HepG2 (cell line): ENCODE measurements at regions not wholly inside any gene's neighbourhood (a gene's known extent, or its start where the extent isn't known, plus 50 kb on each side); places are given as distances from the start of the nearest gene placed in this dataset.

ENCODE experiments used
- BCL6 ChIP-seq: IDR thresholded peaks from 2 replicates; pipeline ENCODE4 v1.6.1; 2016; ENCODE audit warnings: missing genetic modification reagents, missing compliant biosample characterization
- HNRNPL ChIP-seq: fragments of 200-400 bp; formaldehyde crosslinking; IDR thresholded peaks from 2 replicates; pipeline ENCODE4 v1.6.1; 2017; ENCODE audit warnings: mild to moderate bottlenecking, low read depth, low read length
- ISX ChIP-seq: sonication (generic); formaldehyde crosslinking; conservative IDR thresholded peaks from 2 replicates; pipeline ENCODE4 v1.5.0; 2020; ENCODE audit warnings: missing genetic modification reagents
- NFKB2 ChIP-seq: sonication (generic); formaldehyde crosslinking; IDR thresholded peaks from 2 replicates; pipeline ENCODE4 v1.4.0; 2020; ENCODE audit warnings: missing genetic modification reagents, borderline replicate concordance
- SP5 ChIP-seq: IDR thresholded peaks from 2 replicates; pipeline ENCODE4 v1.6.1; 2016; ENCODE audit warnings: low read depth, borderline replicate concordance
- TBP ChIP-seq: sonication (generic); formaldehyde crosslinking; IDR thresholded peaks from 2 replicates; pipeline ENCODE4 v1.5.0; 2020; ENCODE audit warnings: missing genetic modification reagents
- THAP11 ChIP-seq: IDR thresholded peaks from 2 replicates; pipeline ENCODE4 v1.6.1; 2016; ENCODE audit warnings: missing biosample characterization, missing genetic modification reagents
- ZNF326 ChIP-seq: sonication (generic); formaldehyde crosslinking; IDR thresholded peaks from 2 replicates; pipeline ENCODE4 v1.4.0; 2020; ENCODE audit warnings: missing genetic modification reagents, borderline replicate concordance
- ZNF329 ChIP-seq: sonication (generic); formaldehyde crosslinking; IDR thresholded peaks from 2 replicates; pipeline ENCODE4 v1.9.0; 2021; ENCODE audit warnings: low read depth, mild to moderate bottlenecking, missing genetic modification reagents
- ZNF569 ChIP-seq: sonication (generic); formaldehyde crosslinking; IDR thresholded peaks from 2 replicates; pipeline ENCODE4 v1.5.0; 2020; ENCODE audit warnings: mild to moderate bottlenecking, missing genetic modification reagents, moderate library complexity, borderline replicate concordance
- ZNF615 ChIP-seq: sonication (generic); formaldehyde crosslinking; IDR thresholded peaks from 2 replicates; pipeline ENCODE4 v1.5.0; 2020; ENCODE audit warnings: mild to moderate bottlenecking, missing genetic modification reagents, borderline replicate concordance
- TF ChIP-seq, protein P1 (sequence below): sonication (generic); formaldehyde crosslinking; IDR thresholded peaks from 2 replicates; pipeline ENCODE4 v1.4.0; 2020; ENCODE audit warnings: missing genetic modification reagents
- TF ChIP-seq, protein P2 (sequence below): sonication (generic); formaldehyde crosslinking; IDR thresholded peaks from 2 replicates; pipeline ENCODE4 v1.4.0; 2020; ENCODE audit warnings: mild to moderate bottlenecking, low read depth, missing genetic modification reagents
- TF ChIP-seq, protein P3 (sequence below): sonication (generic); formaldehyde crosslinking; conservative IDR thresholded peaks from 2 replicates; pipeline ENCODE4 v1.4.0; 2020; ENCODE audit warnings: missing genetic modification reagents
- TF ChIP-seq, protein P4 (sequence below): sonication (generic); formaldehyde crosslinking; IDR thresholded peaks from 2 replicates; pipeline ENCODE4 v1.4.0; 2020; ENCODE audit warnings: mild to moderate bottlenecking, missing genetic modification reagents, borderline replicate concordance
- TF ChIP-seq, protein P5 (sequence below): sonication (generic); formaldehyde crosslinking; IDR thresholded peaks from 2 replicates; pipeline ENCODE4 v1.5.0; 2020; ENCODE audit warnings: mild to moderate bottlenecking, missing genetic modification reagents, borderline replicate concordance

DNA sequence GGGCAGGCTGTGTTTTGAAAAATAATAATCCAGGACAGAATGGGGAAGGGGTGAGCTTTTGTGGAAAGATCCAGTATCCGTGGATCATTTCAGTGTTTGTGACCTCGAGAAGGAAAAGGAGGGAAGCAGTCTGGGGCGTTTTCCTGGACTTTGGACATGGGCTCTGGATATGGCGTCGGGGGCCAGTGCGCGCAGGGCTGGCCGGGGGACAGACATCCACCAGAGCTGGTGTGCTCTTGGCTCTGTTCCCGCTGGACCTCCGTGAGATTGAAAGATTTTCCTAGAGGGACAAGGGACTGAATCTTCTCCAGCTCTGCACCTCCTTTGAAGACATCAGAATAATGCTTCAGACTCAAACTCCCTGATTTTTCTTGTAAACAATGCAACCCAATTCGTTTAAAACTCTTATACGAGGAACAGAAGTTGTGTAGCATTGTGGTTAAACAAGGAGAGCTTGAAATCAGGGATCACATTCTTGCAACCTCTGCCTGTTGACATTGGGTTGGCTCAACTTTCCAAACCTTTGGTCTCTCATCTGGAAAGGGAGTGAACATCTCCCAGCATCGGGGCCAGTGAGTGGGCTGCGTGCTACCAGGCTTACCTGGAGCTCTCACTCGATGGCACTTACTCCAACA is 75.9 kb downstream of the C16orf95 start (continued):
- TF ChIP-seq, protein P1, sequence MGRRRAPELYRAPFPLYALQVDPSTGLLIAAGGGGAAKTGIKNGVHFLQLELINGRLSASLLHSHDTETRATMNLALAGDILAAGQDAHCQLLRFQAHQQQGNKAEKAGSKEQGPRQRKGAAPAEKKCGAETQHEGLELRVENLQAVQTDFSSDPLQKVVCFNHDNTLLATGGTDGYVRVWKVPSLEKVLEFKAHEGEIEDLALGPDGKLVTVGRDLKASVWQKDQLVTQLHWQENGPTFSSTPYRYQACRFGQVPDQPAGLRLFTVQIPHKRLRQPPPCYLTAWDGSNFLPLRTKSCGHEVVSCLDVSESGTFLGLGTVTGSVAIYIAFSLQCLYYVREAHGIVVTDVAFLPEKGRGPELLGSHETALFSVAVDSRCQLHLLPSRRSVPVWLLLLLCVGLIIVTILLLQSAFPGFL, result no peak
- TF ChIP-seq TBP (CRISPR knock-in tag), result no peak
- TF ChIP-seq, protein P2, sequence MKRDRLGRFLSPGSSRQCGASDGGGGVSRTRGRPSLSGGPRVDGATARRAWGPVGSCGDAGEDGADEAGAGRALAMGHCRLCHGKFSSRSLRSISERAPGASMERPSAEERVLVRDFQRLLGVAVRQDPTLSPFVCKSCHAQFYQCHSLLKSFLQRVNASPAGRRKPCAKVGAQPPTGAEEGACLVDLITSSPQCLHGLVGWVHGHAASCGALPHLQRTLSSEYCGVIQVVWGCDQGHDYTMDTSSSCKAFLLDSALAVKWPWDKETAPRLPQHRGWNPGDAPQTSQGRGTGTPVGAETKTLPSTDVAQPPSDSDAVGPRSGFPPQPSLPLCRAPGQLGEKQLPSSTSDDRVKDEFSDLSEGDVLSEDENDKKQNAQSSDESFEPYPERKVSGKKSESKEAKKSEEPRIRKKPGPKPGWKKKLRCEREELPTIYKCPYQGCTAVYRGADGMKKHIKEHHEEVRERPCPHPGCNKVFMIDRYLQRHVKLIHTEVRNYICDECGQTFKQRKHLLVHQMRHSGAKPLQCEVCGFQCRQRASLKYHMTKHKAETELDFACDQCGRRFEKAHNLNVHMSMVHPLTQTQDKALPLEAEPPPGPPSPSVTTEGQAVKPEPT (CRISPR knock-in tag), result no peak
- 0 out of 2 replicates have a peak, but pooled peaks have one; percentile 35 for TF ChIP-seq ZNF329 (CRISPR knock-in tag)
- TF ChIP-seq SP5 (CRISPR knock-in tag), result peak; percentile 33; the same call in 1 of the 2 replicates
- TF ChIP-seq, protein P3, sequence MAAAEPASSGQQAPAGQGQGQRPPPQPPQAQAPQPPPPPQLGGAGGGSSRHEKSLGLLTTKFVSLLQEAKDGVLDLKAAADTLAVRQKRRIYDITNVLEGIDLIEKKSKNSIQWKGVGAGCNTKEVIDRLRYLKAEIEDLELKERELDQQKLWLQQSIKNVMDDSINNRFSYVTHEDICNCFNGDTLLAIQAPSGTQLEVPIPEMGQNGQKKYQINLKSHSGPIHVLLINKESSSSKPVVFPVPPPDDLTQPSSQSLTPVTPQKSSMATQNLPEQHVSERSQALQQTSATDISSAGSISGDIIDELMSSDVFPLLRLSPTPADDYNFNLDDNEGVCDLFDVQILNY (CRISPR knock-in tag), result no peak
- TF ChIP-seq ISX, result no peak
- TF ChIP-seq ZNF569, result no peak
- TF ChIP-seq NFKB2, result peak; percentile 85; the same call in 1 of the 2 replicates
- no peak for TF ChIP-seq ZNF326 (CRISPR knock-in tag)
- no peak for TF ChIP-seq HNRNPL
- peak; percentile 22; the same call in 1 of the 2 replicates for TF ChIP-seq THAP11 (CRISPR knock-in tag)
- peak; percentile 41; the same call in 1 of the 2 replicates for TF ChIP-seq BCL6 (CRISPR knock-in tag)
- TF ChIP-seq, protein P4, sequence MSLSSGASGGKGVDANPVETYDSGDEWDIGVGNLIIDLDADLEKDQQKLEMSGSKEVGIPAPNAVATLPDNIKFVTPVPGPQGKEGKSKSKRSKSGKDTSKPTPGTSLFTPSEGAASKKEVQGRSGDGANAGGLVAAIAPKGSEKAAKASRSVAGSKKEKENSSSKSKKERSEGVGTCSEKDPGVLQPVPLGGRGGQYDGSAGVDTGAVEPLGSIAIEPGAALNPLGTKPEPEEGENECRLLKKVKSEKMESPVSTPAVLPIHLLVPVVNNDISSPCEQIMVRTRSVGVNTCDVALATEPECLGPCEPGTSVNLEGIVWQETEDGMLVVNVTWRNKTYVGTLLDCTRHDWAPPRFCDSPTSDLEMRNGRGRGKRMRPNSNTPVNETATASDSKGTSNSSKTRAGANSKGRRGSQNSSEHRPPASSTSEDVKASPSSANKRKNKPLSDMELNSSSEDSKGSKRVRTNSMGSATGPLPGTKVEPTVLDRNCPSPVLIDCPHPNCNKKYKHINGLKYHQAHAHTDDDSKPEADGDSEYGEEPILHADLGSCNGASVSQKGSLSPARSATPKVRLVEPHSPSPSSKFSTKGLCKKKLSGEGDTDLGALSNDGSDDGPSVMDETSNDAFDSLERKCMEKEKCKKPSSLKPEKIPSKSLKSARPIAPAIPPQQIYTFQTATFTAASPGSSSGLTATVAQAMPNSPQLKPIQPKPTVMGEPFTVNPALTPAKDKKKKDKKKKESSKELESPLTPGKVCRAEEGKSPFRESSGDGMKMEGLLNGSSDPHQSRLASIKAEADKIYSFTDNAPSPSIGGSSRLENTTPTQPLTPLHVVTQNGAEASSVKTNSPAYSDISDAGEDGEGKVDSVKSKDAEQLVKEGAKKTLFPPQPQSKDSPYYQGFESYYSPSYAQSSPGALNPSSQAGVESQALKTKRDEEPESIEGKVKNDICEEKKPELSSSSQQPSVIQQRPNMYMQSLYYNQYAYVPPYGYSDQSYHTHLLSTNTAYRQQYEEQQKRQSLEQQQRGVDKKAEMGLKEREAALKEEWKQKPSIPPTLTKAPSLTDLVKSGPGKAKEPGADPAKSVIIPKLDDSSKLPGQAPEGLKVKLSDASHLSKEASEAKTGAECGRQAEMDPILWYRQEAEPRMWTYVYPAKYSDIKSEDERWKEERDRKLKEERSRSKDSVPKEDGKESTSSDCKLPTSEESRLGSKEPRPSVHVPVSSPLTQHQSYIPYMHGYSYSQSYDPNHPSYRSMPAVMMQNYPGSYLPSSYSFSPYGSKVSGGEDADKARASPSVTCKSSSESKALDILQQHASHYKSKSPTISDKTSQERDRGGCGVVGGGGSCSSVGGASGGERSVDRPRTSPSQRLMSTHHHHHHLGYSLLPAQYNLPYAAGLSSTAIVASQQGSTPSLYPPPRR (CRISPR knock-in tag), result no peak
- TF ChIP-seq, protein P5, sequence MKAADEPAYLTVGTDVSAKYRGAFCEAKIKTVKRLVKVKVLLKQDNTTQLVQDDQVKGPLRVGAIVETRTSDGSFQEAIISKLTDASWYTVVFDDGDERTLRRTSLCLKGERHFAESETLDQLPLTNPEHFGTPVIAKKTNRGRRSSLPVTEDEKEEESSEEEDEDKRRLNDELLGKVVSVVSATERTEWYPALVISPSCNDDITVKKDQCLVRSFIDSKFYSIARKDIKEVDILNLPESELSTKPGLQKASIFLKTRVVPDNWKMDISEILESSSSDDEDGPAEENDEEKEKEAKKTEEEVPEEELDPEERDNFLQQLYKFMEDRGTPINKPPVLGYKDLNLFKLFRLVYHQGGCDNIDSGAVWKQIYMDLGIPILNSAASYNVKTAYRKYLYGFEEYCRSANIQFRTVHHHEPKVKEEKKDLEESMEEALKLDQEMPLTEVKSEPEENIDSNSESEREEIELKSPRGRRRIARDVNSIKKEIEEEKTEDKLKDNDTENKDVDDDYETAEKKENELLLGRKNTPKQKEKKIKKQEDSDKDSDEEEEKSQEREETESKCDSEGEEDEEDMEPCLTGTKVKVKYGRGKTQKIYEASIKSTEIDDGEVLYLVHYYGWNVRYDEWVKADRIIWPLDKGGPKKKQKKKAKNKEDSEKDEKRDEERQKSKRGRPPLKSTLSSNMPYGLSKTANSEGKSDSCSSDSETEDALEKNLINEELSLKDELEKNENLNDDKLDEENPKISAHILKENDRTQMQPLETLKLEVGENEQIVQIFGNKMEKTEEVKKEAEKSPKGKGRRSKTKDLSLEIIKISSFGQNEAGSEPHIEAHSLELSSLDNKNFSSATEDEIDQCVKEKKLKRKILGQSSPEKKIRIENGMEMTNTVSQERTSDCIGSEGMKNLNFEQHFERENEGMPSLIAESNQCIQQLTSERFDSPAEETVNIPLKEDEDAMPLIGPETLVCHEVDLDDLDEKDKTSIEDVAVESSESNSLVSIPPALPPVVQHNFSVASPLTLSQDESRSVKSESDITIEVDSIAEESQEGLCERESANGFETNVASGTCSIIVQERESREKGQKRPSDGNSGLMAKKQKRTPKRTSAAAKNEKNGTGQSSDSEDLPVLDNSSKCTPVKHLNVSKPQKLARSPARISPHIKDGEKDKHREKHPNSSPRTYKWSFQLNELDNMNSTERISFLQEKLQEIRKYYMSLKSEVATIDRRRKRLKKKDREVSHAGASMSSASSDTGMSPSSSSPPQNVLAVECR (CRISPR knock-in tag), result peak; percentile 59; the same call in 1 of the 2 replicates
- TF ChIP-seq ZNF615 (CRISPR knock-in tag), result no peak
